T-helper 2 cell treated with Interferon-gamma antibody and Interleukin-4, amounts not matched to agents 5 μg/mL and 100 μg/mL, for 36 hours (primary cell): ENCODE measurements at regions not wholly inside any gene's neighbourhood (a gene's known extent, or its start where the extent isn't known, plus 50 kb on each side); places are given as distances from the start of the nearest gene placed in this dataset.

ENCODE experiments used
- DNase-seq: peaks from one replicate; pipeline ENCODE4 v3.0.0; 2021; ENCODE audit warnings: low spot score
- H3K27ac Mint-ChIP-seq: one replicate; pipeline ENCODE4 v1.8.0; 2021; ENCODE audit warnings: mild to moderate bottlenecking, mixed read lengths
- H3K27me3 Mint-ChIP-seq: one replicate; pipeline ENCODE4 v1.8.0; 2021; ENCODE audit warnings: low read depth, mixed read lengths
- H3K36me3 Mint-ChIP-seq: one replicate; pipeline ENCODE4 v1.8.0; 2021; ENCODE audit warnings: low read depth, mixed read lengths
- H3K4me1 Mint-ChIP-seq: one replicate; pipeline ENCODE4 v1.8.0; 2021; ENCODE audit warnings: low read depth, mixed read lengths
- H3K4me3 Mint-ChIP-seq: one replicate; pipeline ENCODE4 v1.8.0; 2022; ENCODE audit warnings: mild to moderate bottlenecking, moderate library complexity, mixed read lengths
- H3K9me3 Mint-ChIP-seq: one replicate; pipeline ENCODE4 v1.8.0; 2021; ENCODE audit warnings: mixed read lengths

- H3K27ac Mint-ChIP-seq: no peak overlapping the region
- peaks cover 9% of the 10 kb centered on the region for H3K36me3 Mint-ChIP-seq
- peaks cover 33% of the 10 kb centered on the region for H3K9me3 Mint-ChIP-seq
- no peak overlapping the region for H3K4me3 Mint-ChIP-seq
- DNase-seq: no peak
- no peaks in the 10 kb centered on the region for H3K27me3 Mint-ChIP-seq
- H3K4me1 Mint-ChIP-seq: peaks cover 11% of the 10 kb centered on the region
These were observed 575.5 kb downstream of the RNF144A start for GRCh38 chr2:7492719-7493118.

- no peak overlapping the region for H3K27ac Mint-ChIP-seq
- H3K4me3 Mint-ChIP-seq: no peak overlapping the region
- H3K36me3 Mint-ChIP-seq: peaks cover 12% of the 10 kb centered on the region
- H3K27me3 Mint-ChIP-seq: no peaks in the 10 kb centered on the region
- DNase-seq: no peak
- peaks cover 26% of the 10 kb centered on the region for H3K4me1 Mint-ChIP-seq
- peaks cover 21% of the 10 kb centered on the region for H3K9me3 Mint-ChIP-seq
These were observed 580.0 kb downstream of the RNF144A start for GRCh38 chr2:7497178-7497577.

GRCh38 chr2:7499018-7499417 is 581.8 kb downstream of the RNF144A start:
- no peak for DNase-seq
- Mint-ChIP-seq H3K4me3 (no peak overlapping the region), H3K9me3 (peaks cover 12% of the 10 kb centered on the region), H3K36me3 (peaks cover 13% of the 10 kb centered on the region), H3K4me1 (peaks cover 29% of the 10 kb centered on the region), H3K27me3 (no peaks in the 10 kb centered on the region), H3K27ac (no peak overlapping the region)

- no peak for DNase-seq
- Mint-ChIP-seq H3K27me3 (no peaks in the 10 kb centered on the region), H3K4me1 (peaks cover 23% of the 10 kb centered on the region), H3K9me3 (peaks cover 9% of the 10 kb centered on the region), H3K4me3 (no peak overlapping the region), H3K27ac (no peak overlapping the region), H3K36me3 (peaks cover 13% of the 10 kb centered on the region)
These were observed 585.1 kb downstream of the RNF144A start for GRCh38 chr2:7502336-7502735.

- H3K9me3 Mint-ChIP-seq: peaks cover 32% of the 10 kb centered on the region
- no peaks in the 10 kb centered on the region for H3K27me3 Mint-ChIP-seq
- peaks cover 27% of the 10 kb centered on the region for H3K36me3 Mint-ChIP-seq
- no peak overlapping the region for H3K4me3 Mint-ChIP-seq
- no peak for DNase-seq
- H3K4me1 Mint-ChIP-seq: peaks cover 16% of the 10 kb centered on the region
- peak overlapping the region; percentile 61 for H3K27ac Mint-ChIP-seq
These were observed 591.2 kb downstream of the RNF144A start for GRCh38 chr2:7508296-7508943.

GRCh38 chr2:7510353-7510752 is 593.1 kb downstream of the RNF144A start:
- H3K27me3 Mint-ChIP-seq: no peaks in the 10 kb centered on the region
- peaks cover 36% of the 10 kb centered on the region for H3K9me3 Mint-ChIP-seq
- DNase-seq: no peak
- H3K27ac Mint-ChIP-seq: no peak overlapping the region
- H3K36me3 Mint-ChIP-seq: peaks cover 31% of the 10 kb centered on the region
- peaks cover 24% of the 10 kb centered on the region for H3K4me1 Mint-ChIP-seq
- no peak overlapping the region for H3K4me3 Mint-ChIP-seq

GRCh38 chr2:7513834-7514233 is 596.6 kb downstream of the RNF144A start:
- H3K4me3 Mint-ChIP-seq: no peak overlapping the region

GRCh38 chr2:7515327-7515726 is 598.1 kb downstream of the RNF144A start:
- peak overlapping the region; percentile 81 for H3K27ac Mint-ChIP-seq
- no peak for DNase-seq

More at GRCh38 chr2:7513834-7514233, 596.6 kb downstream of the RNF144A start:
- Mint-ChIP-seq H3K9me3 (peaks cover 38% of the 10 kb centered on the region), H3K27me3 (no peaks in the 10 kb centered on the region), H3K27ac (no peak overlapping the region), H3K36me3 (peaks cover 36% of the 10 kb centered on the region), H3K4me1 (peaks cover 43% of the 10 kb centered on the region)
- DNase-seq: no peak

GRCh38 chr2:7516484-7517063 is 599.4 kb downstream of the RNF144A start:
- peaks cover 50% of the 10 kb centered on the region for H3K4me1 Mint-ChIP-seq
- H3K27me3 Mint-ChIP-seq: no peaks in the 10 kb centered on the region
- H3K9me3 Mint-ChIP-seq: peaks cover 23% of the 10 kb centered on the region
- H3K4me3 Mint-ChIP-seq: no peak overlapping the region
- H3K27ac Mint-ChIP-seq: peak overlapping the region; percentile 93
- peaks cover 25% of the 10 kb centered on the region for H3K36me3 Mint-ChIP-seq
- no peak for DNase-seq

More at GRCh38 chr2:7515327-7515726, 598.1 kb downstream of the RNF144A start:
- H3K9me3 Mint-ChIP-seq: peaks cover 31% of the 10 kb centered on the region
- H3K4me1 Mint-ChIP-seq: peaks cover 46% of the 10 kb centered on the region
- peak overlapping the region; percentile 52 for H3K4me3 Mint-ChIP-seq
- peaks cover 29% of the 10 kb centered on the region for H3K36me3 Mint-ChIP-seq
- no peaks in the 10 kb centered on the region for H3K27me3 Mint-ChIP-seq

GRCh38 chr2:7517088-7517487 is 599.9 kb downstream of the RNF144A start:
- H3K27me3 Mint-ChIP-seq: no peaks in the 10 kb centered on the region
- peak; percentile 38 for DNase-seq
- H3K36me3 Mint-ChIP-seq: peaks cover 25% of the 10 kb centered on the region
- peaks cover 55% of the 10 kb centered on the region for H3K4me1 Mint-ChIP-seq
- peaks cover 18% of the 10 kb centered on the region for H3K9me3 Mint-ChIP-seq
- H3K4me3 Mint-ChIP-seq: peak overlapping the region; percentile 65
- peak overlapping the region; percentile 93 for H3K27ac Mint-ChIP-seq

- no peaks in the 10 kb centered on the region for H3K27me3 Mint-ChIP-seq
- peak overlapping the region; percentile 32 for H3K4me3 Mint-ChIP-seq
- DNase-seq: no peak
- peaks cover 18% of the 10 kb centered on the region for H3K36me3 Mint-ChIP-seq
- H3K9me3 Mint-ChIP-seq: peaks cover 11% of the 10 kb centered on the region
- H3K4me1 Mint-ChIP-seq: peaks cover 57% of the 10 kb centered on the region
- peak overlapping the region; percentile 93 for H3K27ac Mint-ChIP-seq
These were observed 600.6 kb downstream of the RNF144A start for GRCh38 chr2:7517851-7518250.

- H3K4me3 Mint-ChIP-seq: peak overlapping the region; percentile 33
- peak; percentile 55 for DNase-seq
- H3K36me3 Mint-ChIP-seq: peaks cover 20% of the 10 kb centered on the region
- no peaks in the 10 kb centered on the region for H3K27me3 Mint-ChIP-seq
- peak overlapping the region; percentile 87 for H3K27ac Mint-ChIP-seq
- H3K9me3 Mint-ChIP-seq: peaks cover 29% of the 10 kb centered on the region
- H3K4me1 Mint-ChIP-seq: peaks cover 58% of the 10 kb centered on the region
These were observed 606.4 kb downstream of the RNF144A start for GRCh38 chr2:7523481-7524120.

- H3K36me3 Mint-ChIP-seq: peaks cover 26% of the 10 kb centered on the region
- peak overlapping the region; percentile 87 for H3K27ac Mint-ChIP-seq
- no peaks in the 10 kb centered on the region for H3K27me3 Mint-ChIP-seq
- peaks cover 35% of the 10 kb centered on the region for H3K9me3 Mint-ChIP-seq
- DNase-seq: no peak
- H3K4me1 Mint-ChIP-seq: peaks cover 54% of the 10 kb centered on the region
- peak overlapping the region; percentile 33 for H3K4me3 Mint-ChIP-seq
These were observed 607.0 kb downstream of the RNF144A start for GRCh38 chr2:7524195-7524594.

GRCh38 chr2:7525746-7526145 is 608.5 kb downstream of the RNF144A start:
- H3K4me3 Mint-ChIP-seq: no peak overlapping the region

More at GRCh38 chr2:7525746-7526145, 608.5 kb downstream of the RNF144A start:
- peak overlapping the region; percentile 41 for H3K27ac Mint-ChIP-seq
- H3K4me1 Mint-ChIP-seq: peaks cover 55% of the 10 kb centered on the region
- H3K27me3 Mint-ChIP-seq: no peaks in the 10 kb centered on the region
- DNase-seq: no peak
- H3K9me3 Mint-ChIP-seq: peaks cover 48% of the 10 kb centered on the region
- peaks cover 38% of the 10 kb centered on the region for H3K36me3 Mint-ChIP-seq
